HS-27A (cell line): ENCODE measurements at regions not wholly inside any gene's neighbourhood (a gene's known extent, or its start where the extent isn't known, plus 50 kb on each side); places are given as distances from the start of the nearest gene placed in this dataset.
"Not testable (repeated sequence)": the region's sequence is repeated elsewhere in the genome, so short reads cannot be mapped to it uniquely, and the experiment has no call there.

Source experiments
- DNase-seq: peaks from one replicate; pipeline ENCODE4 v3.0.0-alpha.2; 2012; ENCODE audit warnings: low read depth, missing footprints

GRCh38 chr1:173257805-173258204 lies 50.7 kb upstream of the TNFSF4 start:
- DNase-seq = no peak

GRCh38 chr1:173258479-173259264 lies 51.5 kb upstream of the TNFSF4 start:
- DNase-seq = no peak

GRCh38 chr1:173260329-173260728 lies 53.2 kb upstream of the TNFSF4 start:
- not testable (repeated sequence) for DNase-seq

GRCh38 chr1:173266841-173267240 lies 59.7 kb upstream of the TNFSF4 start:
- no peak for DNase-seq

GRCh38 chr1:173267453-173267945 lies 60.4 kb upstream of the TNFSF4 start:
- DNase-seq = no peak

- no peak for DNase-seq
Observed at GRCh38 chr1:173268261-173268660, 61.1 kb upstream of the TNFSF4 start.

- no peak for DNase-seq
Observed at GRCh38 chr1:173268786-173269277, 61.7 kb upstream of the TNFSF4 start.

GRCh38 chr1:173269490-173270230 lies 62.5 kb upstream of the TNFSF4 start:
- peak; percentile 86 for DNase-seq

- no peak for DNase-seq
Observed at GRCh38 chr1:173270243-173270642, 63.1 kb upstream of the TNFSF4 start.

GRCh38 chr1:173271021-173271420 lies 63.9 kb upstream of the TNFSF4 start:
- DNase-seq = not testable (repeated sequence)

- no peak for DNase-seq
Observed at GRCh38 chr1:173275496-173275895, 68.4 kb upstream of the TNFSF4 start.

- DNase-seq = no peak
Observed at GRCh38 chr1:173276922-173277800, 70.0 kb upstream of the TNFSF4 start.

GRCh38 chr1:173280899-173281660 lies 73.9 kb upstream of the TNFSF4 start:
- no peak for DNase-seq

- DNase-seq = no peak
Observed at GRCh38 chr1:173285048-173285447, 77.9 kb upstream of the TNFSF4 start.

- no peak for DNase-seq
Observed at GRCh38 chr1:173287785-173288184, 80.7 kb upstream of the TNFSF4 start.

GRCh38 chr1:173293756-173294155 lies 86.6 kb upstream of the TNFSF4 start:
- DNase-seq = no peak

- DNase-seq = no peak
Observed at GRCh38 chr1:173294843-173295242, 87.7 kb upstream of the TNFSF4 start.

- DNase-seq = no peak
Observed at GRCh38 chr1:173295391-173295790, 88.3 kb upstream of the TNFSF4 start.

- no peak for DNase-seq
Observed at GRCh38 chr1:173295995-173296394, 88.9 kb upstream of the TNFSF4 start.

- no peak for DNase-seq
Observed at GRCh38 chr1:173297798-173298391, 90.8 kb upstream of the TNFSF4 start.
